ENCODE measurements at regions not wholly inside any gene's neighbourhood (a gene's known extent, or its start where the extent isn't known, plus 50 kb on each side); places are given as distances from the start of the nearest gene placed in this dataset.

GRCh38 chr1:24254783-24255182 is 64.4 kb upstream of the GRHL3 start:
- DNase-seq (ENCODE audit: low spot score) (no peak), ATAC-seq (ENCODE audit: low read depth) (no peak)
- TF ChIP-seq CTCF (IDR thresholded peaks at IDR 0.05; ENCODE audit: poor library complexity, severe bottlenecking): no peak
- no peaks in the 10 kb centered on the region for H3K9me3 ChIP-seq (ENCODE audit: severe bottlenecking)
- H3K4me1 ChIP-seq (ENCODE audit: insufficient read depth, poor library complexity, severe bottlenecking): no peaks in the 10 kb centered on the region
- no peak overlapping the region for H3K27ac ChIP-seq (ENCODE audit: poor library complexity, severe bottlenecking)
- no peaks in the 10 kb centered on the region for H3K27me3 ChIP-seq (ENCODE audit: insufficient read depth, poor library complexity, severe bottlenecking)
- no peaks in the 10 kb centered on the region for H3K36me3 ChIP-seq (ENCODE audit: low read depth)
- no peak overlapping the region for H3K4me3 ChIP-seq (ENCODE audit: severe bottlenecking)

GRCh38 chr1:24253571-24253970 is 65.6 kb upstream of the GRHL3 start:
- ATAC-seq (ENCODE audit: low read depth): no peak
- H3K36me3 ChIP-seq (ENCODE audit: low read depth): no peaks in the 10 kb centered on the region
- H3K4me1 ChIP-seq (ENCODE audit: insufficient read depth, poor library complexity, severe bottlenecking): no peaks in the 10 kb centered on the region
- no peaks in the 10 kb centered on the region for H3K27me3 ChIP-seq (ENCODE audit: insufficient read depth, poor library complexity, severe bottlenecking)
- no peak overlapping the region for H3K27ac ChIP-seq (ENCODE audit: poor library complexity, severe bottlenecking)
- H3K4me3 ChIP-seq (ENCODE audit: severe bottlenecking): no peak overlapping the region
- no peaks in the 10 kb centered on the region for H3K9me3 ChIP-seq (ENCODE audit: severe bottlenecking)
- no peak for TF ChIP-seq CTCF (IDR thresholded peaks at IDR 0.05; ENCODE audit: poor library complexity, severe bottlenecking)
- DNase-seq (ENCODE audit: low spot score): no peak

- no peak overlapping the region for H3K4me3 ChIP-seq (ENCODE audit: severe bottlenecking)
- TF ChIP-seq CTCF (IDR thresholded peaks at IDR 0.05; ENCODE audit: poor library complexity, severe bottlenecking): no peak
- H3K27me3 ChIP-seq (ENCODE audit: insufficient read depth, poor library complexity, severe bottlenecking): no peaks in the 10 kb centered on the region
- H3K9me3 ChIP-seq (ENCODE audit: severe bottlenecking): no peaks in the 10 kb centered on the region
- ATAC-seq (ENCODE audit: low read depth): no peak
- DNase-seq (ENCODE audit: low spot score): no peak
- no peaks in the 10 kb centered on the region for H3K4me1 ChIP-seq (ENCODE audit: insufficient read depth, poor library complexity, severe bottlenecking)
- no peak overlapping the region for H3K27ac ChIP-seq (ENCODE audit: poor library complexity, severe bottlenecking)
- H3K36me3 ChIP-seq (ENCODE audit: low read depth): no peaks in the 10 kb centered on the region
These were observed 65.2 kb upstream of the IFNLR1 start for GRCh38 chr1:24252185-24252780.

GRCh38 chr1:24251501-24251900 is 64.4 kb upstream of the IFNLR1 start:
- Histone ChIP-seq H3K27ac (ENCODE audit: poor library complexity, severe bottlenecking) (no peak overlapping the region), H3K9me3 (ENCODE audit: severe bottlenecking) (no peaks in the 10 kb centered on the region), H3K4me3 (ENCODE audit: severe bottlenecking) (no peak overlapping the region), H3K4me1 (ENCODE audit: insufficient read depth, poor library complexity, severe bottlenecking) (no peaks in the 10 kb centered on the region), H3K36me3 (ENCODE audit: low read depth) (no peaks in the 10 kb centered on the region), H3K27me3 (ENCODE audit: insufficient read depth, poor library complexity, severe bottlenecking) (no peaks in the 10 kb centered on the region)
- TF ChIP-seq CTCF (IDR thresholded peaks at IDR 0.05; ENCODE audit: poor library complexity, severe bottlenecking): no peak
- ATAC-seq (ENCODE audit: low read depth) (no peak), DNase-seq (ENCODE audit: low spot score) (no peak)

GRCh38 chr1:24250791-24251190 is 63.7 kb upstream of the IFNLR1 start:
- no peak for DNase-seq (ENCODE audit: low spot score)
- Histone ChIP-seq H3K9me3 (ENCODE audit: severe bottlenecking) (no peaks in the 10 kb centered on the region), H3K4me3 (ENCODE audit: severe bottlenecking) (no peak overlapping the region), H3K4me1 (ENCODE audit: insufficient read depth, poor library complexity, severe bottlenecking) (no peaks in the 10 kb centered on the region), H3K36me3 (ENCODE audit: low read depth) (no peaks in the 10 kb centered on the region), H3K27me3 (ENCODE audit: insufficient read depth, poor library complexity, severe bottlenecking) (no peaks in the 10 kb centered on the region), H3K27ac (ENCODE audit: poor library complexity, severe bottlenecking) (no peak overlapping the region)
- no peak for TF ChIP-seq CTCF (IDR thresholded peaks at IDR 0.05; ENCODE audit: poor library complexity, severe bottlenecking)
- ATAC-seq (ENCODE audit: low read depth): no peak

Data from RWPE2 (cell line).